ENCODE measurements at regions not wholly inside any gene's neighbourhood (a gene's known extent, or its start where the extent isn't known, plus 50 kb on each side); places are given as distances from the start of the nearest gene placed in this dataset.
A peak's percentile ranks its signal among the peaks of the same experiment; 100 is the strongest.
"Not testable (repeated sequence)": the region's sequence is repeated elsewhere in the genome, so short reads cannot be mapped to it uniquely, and the experiment has no call there.

- Histone ChIP-seq H3K27me3 (ENCODE audit: control insufficient read depth, insufficient read depth, low read length) (no peaks in the 10 kb centered on the region), H3K4me3 (ENCODE audit: low read depth, low read length) (no peak overlapping the region), H3K36me3 (ENCODE audit: control insufficient read depth, insufficient read depth, low read length) (no peaks in the 10 kb centered on the region), H3K4me1 (ENCODE audit: control insufficient read depth, insufficient read depth, low read length) (no peaks in the 10 kb centered on the region), H3K27ac (ENCODE audit: low read depth, low read length) (no peak overlapping the region), H3K9me3 (ENCODE audit: control insufficient read depth, insufficient read depth, low read length) (no peaks in the 10 kb centered on the region)
- DNase-seq (ENCODE audit: low read depth in 4 of 6, low spot score in 6 of 6), result no peak
- WGBS (ENCODE audit: insufficient coverage), result 86% methylated on average over 1 of the region's 2 CpGs
Observed at GRCh38 chr13:81562598-81562997, 1221.7 kb upstream of the SPRY2 start.

- H3K27me3 ChIP-seq (ENCODE audit: control insufficient read depth, insufficient read depth, low read length), result no peaks in the 10 kb centered on the region
Observed at GRCh38 chr13:81551036-81551435, 1210.1 kb upstream of the SPRY2 start.

GRCh38 chr13:81546294-81546693, 1205.4 kb upstream of the SPRY2 start:
- not testable (repeated sequence) for H3K4me3 ChIP-seq (ENCODE audit: low read depth, low read length); H3K36me3 ChIP-seq (ENCODE audit: control insufficient read depth, insufficient read depth, low read length); DNase-seq (ENCODE audit: low read depth in 4 of 6, low spot score in 6 of 6); H3K27me3 ChIP-seq (ENCODE audit: control insufficient read depth, insufficient read depth, low read length); H3K9me3 ChIP-seq (ENCODE audit: control insufficient read depth, insufficient read depth, low read length); H3K4me1 ChIP-seq (ENCODE audit: control insufficient read depth, insufficient read depth, low read length); H3K27ac ChIP-seq (ENCODE audit: low read depth, low read length)
- WGBS (ENCODE audit: insufficient coverage), result 89% methylated on average over 2 of the region's 2 CpGs

More at GRCh38 chr13:81551036-81551435, 1210.1 kb upstream of the SPRY2 start:
- Histone ChIP-seq H3K36me3 (ENCODE audit: control insufficient read depth, insufficient read depth, low read length) (no peaks in the 10 kb centered on the region), H3K9me3 (ENCODE audit: control insufficient read depth, insufficient read depth, low read length) (peaks cover 4% of the 10 kb centered on the region), H3K4me3 (ENCODE audit: low read depth, low read length) (no peak overlapping the region), H3K27ac (ENCODE audit: low read depth, low read length) (no peak overlapping the region), H3K4me1 (ENCODE audit: control insufficient read depth, insufficient read depth, low read length) (no peaks in the 10 kb centered on the region)
- no CpG with 5 or more reads among the region's 2 CpGs for WGBS (ENCODE audit: insufficient coverage)
- no peak for DNase-seq (ENCODE audit: low read depth in 4 of 6, low spot score in 6 of 6)

DNA sequence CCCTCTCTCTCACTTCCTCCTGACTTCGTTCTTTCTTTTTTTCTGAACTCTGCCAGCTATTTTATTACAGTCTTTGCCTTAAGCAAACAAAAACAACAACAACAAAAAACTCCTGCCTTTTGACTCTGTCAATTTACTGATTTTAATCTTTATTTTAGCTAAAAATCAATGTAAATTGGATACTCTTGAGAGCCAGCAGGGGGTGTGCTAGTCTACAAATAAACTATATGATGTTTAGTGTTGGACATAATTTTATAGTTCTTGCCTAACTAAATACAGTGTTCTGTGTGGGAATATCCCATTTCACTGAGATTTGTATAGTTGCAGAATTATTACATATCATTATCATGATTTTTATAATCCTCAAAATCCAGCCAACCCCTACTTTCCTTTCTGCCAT, 1199.9 kb upstream of the SPRY2 start:
- Histone ChIP-seq H3K4me1 (ENCODE audit: control insufficient read depth, insufficient read depth, low read length) (no peaks in the 10 kb centered on the region), H3K27me3 (ENCODE audit: control insufficient read depth, insufficient read depth, low read length) (no peaks in the 10 kb centered on the region), H3K4me3 (ENCODE audit: low read depth, low read length) (no peak overlapping the region), H3K27ac (ENCODE audit: low read depth, low read length) (no peak overlapping the region), H3K36me3 (ENCODE audit: control insufficient read depth, insufficient read depth, low read length) (no peaks in the 10 kb centered on the region), H3K9me3 (ENCODE audit: control insufficient read depth, insufficient read depth, low read length) (no peaks in the 10 kb centered on the region)
- 75% methylated on average over 1 of the region's 1 CpG for WGBS (ENCODE audit: insufficient coverage)
- no peak for DNase-seq (ENCODE audit: low read depth in 4 of 6, low spot score in 6 of 6)

DNA sequence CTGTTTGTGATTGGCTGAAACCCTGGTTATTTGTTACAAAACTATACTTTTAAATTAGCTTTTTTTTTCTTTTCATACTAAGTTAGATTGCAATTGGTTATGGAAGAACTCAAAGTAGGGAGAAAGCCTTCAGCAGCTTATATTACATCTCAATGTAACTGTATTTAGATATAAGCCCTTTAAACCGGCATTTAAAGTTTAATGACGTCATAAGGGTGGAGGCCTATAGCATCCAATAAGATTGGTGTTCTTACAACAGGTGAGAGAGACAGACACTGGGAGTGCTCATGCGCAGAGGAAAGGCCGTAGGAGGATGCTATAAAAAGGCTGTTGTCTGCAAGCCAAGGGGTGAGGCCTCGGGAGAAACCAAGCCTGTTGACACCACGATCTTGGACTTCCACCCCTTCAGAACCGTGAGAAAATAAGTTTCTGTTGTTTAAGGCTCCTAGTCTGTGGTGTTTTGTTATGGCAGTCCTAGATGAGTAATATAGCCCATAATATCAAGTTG, 1198.8 kb upstream of the SPRY2 start:
- Histone ChIP-seq H3K4me3 (ENCODE audit: low read depth, low read length) (no peak overlapping the region), H3K4me1 (ENCODE audit: control insufficient read depth, insufficient read depth, low read length) (no peaks in the 10 kb centered on the region), H3K36me3 (ENCODE audit: control insufficient read depth, insufficient read depth, low read length) (no peaks in the 10 kb centered on the region), H3K27me3 (ENCODE audit: control insufficient read depth, insufficient read depth, low read length) (no peaks in the 10 kb centered on the region), H3K27ac (ENCODE audit: low read depth, low read length) (no peak overlapping the region), H3K9me3 (ENCODE audit: control insufficient read depth, insufficient read depth, low read length) (no peaks in the 10 kb centered on the region)
- 81% methylated on average over 4 of the region's 7 CpGs for WGBS (ENCODE audit: insufficient coverage)
- no peak for DNase-seq (ENCODE audit: low read depth in 4 of 6, low spot score in 6 of 6)

GRCh38 chr13:81498969-81499368, 1158.0 kb upstream of the SPRY2 start:
- DNase-seq (ENCODE audit: low read depth in 4 of 6, low spot score in 6 of 6), result no peak
- Histone ChIP-seq H3K4me1 (ENCODE audit: control insufficient read depth, insufficient read depth, low read length) (no peaks in the 10 kb centered on the region), H3K27me3 (ENCODE audit: control insufficient read depth, insufficient read depth, low read length) (no peaks in the 10 kb centered on the region), H3K9me3 (ENCODE audit: control insufficient read depth, insufficient read depth, low read length) (no peaks in the 10 kb centered on the region), H3K36me3 (ENCODE audit: control insufficient read depth, insufficient read depth, low read length) (no peaks in the 10 kb centered on the region), H3K4me3 (ENCODE audit: low read depth, low read length) (no peak overlapping the region), H3K27ac (ENCODE audit: low read depth, low read length) (no peak overlapping the region)
- WGBS (ENCODE audit: insufficient coverage), result no CpG with 5 or more reads among the region's 3 CpGs

- H3K27ac ChIP-seq (ENCODE audit: low read depth, low read length), result no peak overlapping the region
Observed at GRCh38 chr13:81493144-81493543, 1152.2 kb upstream of the SPRY2 start.

DNA sequence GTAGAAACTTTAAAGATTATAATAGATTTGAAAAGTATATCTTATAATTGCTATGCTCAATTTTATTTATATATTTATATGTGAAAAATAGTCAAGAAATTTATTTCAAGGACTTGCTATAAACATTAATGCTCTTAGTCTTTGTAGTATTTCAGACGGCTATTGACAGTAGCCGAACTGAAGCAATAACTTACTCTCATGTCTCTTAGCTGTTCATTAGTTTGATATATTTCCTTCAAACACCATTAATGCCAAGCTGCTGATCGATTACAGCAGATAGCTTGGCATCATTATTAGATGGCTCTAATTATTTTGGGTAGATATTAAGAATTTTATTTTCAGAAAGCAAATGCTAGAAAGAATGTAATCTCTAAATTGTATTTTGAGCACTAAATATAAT, 1151.5 kb upstream of the SPRY2 start:
- no CpG with 5 or more reads among the region's 3 CpGs for WGBS (ENCODE audit: insufficient coverage)
- no peaks in the 10 kb centered on the region for H3K4me1 ChIP-seq (ENCODE audit: control insufficient read depth, insufficient read depth, low read length)

More at GRCh38 chr13:81493144-81493543, 1152.2 kb upstream of the SPRY2 start:
- DNase-seq (ENCODE audit: low read depth in 4 of 6, low spot score in 6 of 6), result peak in 1 of 6 donors; percentile 44
- WGBS (ENCODE audit: insufficient coverage), result no CpG with 5 or more reads among the region's 4 CpGs
- H3K36me3 ChIP-seq (ENCODE audit: control insufficient read depth, insufficient read depth, low read length), result no peaks in the 10 kb centered on the region
- H3K9me3 ChIP-seq (ENCODE audit: control insufficient read depth, insufficient read depth, low read length), result no peaks in the 10 kb centered on the region
- H3K27me3 ChIP-seq (ENCODE audit: control insufficient read depth, insufficient read depth, low read length), result no peaks in the 10 kb centered on the region
- no peaks in the 10 kb centered on the region for H3K4me1 ChIP-seq (ENCODE audit: control insufficient read depth, insufficient read depth, low read length)
- H3K4me3 ChIP-seq (ENCODE audit: low read depth, low read length), result no peak overlapping the region

DNA sequence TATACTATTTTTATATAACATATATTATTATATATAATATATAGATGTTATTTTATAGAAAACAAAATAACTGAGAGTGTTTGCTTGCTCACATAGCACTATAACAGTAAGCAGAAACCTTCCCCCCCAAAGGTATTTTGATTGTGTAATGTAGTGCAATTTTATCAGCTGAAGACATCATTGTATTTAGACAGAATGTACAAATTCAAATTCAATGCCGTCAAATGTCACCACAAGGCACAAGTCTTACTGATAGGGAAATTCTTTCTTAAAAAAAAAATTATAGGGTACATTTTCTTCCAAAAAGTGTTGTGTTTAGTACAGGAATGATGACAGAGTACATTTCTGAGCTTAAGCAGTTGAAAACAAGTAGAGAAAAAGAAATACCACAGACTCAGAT, 1147.1 kb upstream of the SPRY2 start:
- H3K4me1 ChIP-seq (ENCODE audit: control insufficient read depth, insufficient read depth, low read length), result no peaks in the 10 kb centered on the region
- H3K36me3 ChIP-seq (ENCODE audit: control insufficient read depth, insufficient read depth, low read length), result no peaks in the 10 kb centered on the region
- no peak overlapping the region for H3K27ac ChIP-seq (ENCODE audit: low read depth, low read length)
- H3K4me3 ChIP-seq (ENCODE audit: low read depth, low read length), result no peak overlapping the region
- WGBS (ENCODE audit: insufficient coverage), result no CpG with 5 or more reads among the region's 1 CpG
- H3K9me3 ChIP-seq (ENCODE audit: control insufficient read depth, insufficient read depth, low read length), result no peaks in the 10 kb centered on the region
- DNase-seq (ENCODE audit: low read depth in 4 of 6, low spot score in 6 of 6), result no peak
- H3K27me3 ChIP-seq (ENCODE audit: control insufficient read depth, insufficient read depth, low read length), result no peaks in the 10 kb centered on the region

More for the DNA sequence above, 1151.5 kb upstream of the SPRY2 start:
- no peak overlapping the region for H3K27ac ChIP-seq (ENCODE audit: low read depth, low read length)
- H3K36me3 ChIP-seq (ENCODE audit: control insufficient read depth, insufficient read depth, low read length), result no peaks in the 10 kb centered on the region
- no peaks in the 10 kb centered on the region for H3K9me3 ChIP-seq (ENCODE audit: control insufficient read depth, insufficient read depth, low read length)
- H3K27me3 ChIP-seq (ENCODE audit: control insufficient read depth, insufficient read depth, low read length), result no peaks in the 10 kb centered on the region
- no peak overlapping the region for H3K4me3 ChIP-seq (ENCODE audit: low read depth, low read length)
- DNase-seq (ENCODE audit: low read depth in 4 of 6, low spot score in 6 of 6), result peak in 1 of 6 donors; percentile 36

DNA sequence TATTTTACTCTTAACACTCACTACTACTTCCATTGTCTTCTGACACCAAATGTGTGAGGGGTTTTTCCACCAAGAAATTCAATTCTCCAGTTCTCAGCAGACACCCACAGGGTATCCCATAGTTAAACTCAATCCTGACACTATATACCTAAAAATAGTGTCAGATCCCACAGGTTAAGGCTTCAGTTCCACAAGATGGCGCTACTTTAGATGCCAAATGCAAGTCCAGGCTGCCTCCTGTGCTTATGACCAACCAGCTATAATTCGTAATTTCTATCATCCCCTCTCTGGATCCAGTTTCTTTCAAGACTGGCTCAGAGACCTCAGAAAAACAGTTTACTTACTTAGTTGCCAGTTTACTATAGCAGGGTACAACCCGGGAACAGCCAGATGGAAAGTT, 1146.2 kb upstream of the SPRY2 start:
- no peak overlapping the region for H3K4me3 ChIP-seq (ENCODE audit: low read depth, low read length)
- no peaks in the 10 kb centered on the region for H3K36me3 ChIP-seq (ENCODE audit: control insufficient read depth, insufficient read depth, low read length)
- H3K27ac ChIP-seq (ENCODE audit: low read depth, low read length), result no peak overlapping the region
- no peaks in the 10 kb centered on the region for H3K4me1 ChIP-seq (ENCODE audit: control insufficient read depth, insufficient read depth, low read length)
- WGBS (ENCODE audit: insufficient coverage), result 59% methylated on average over 2 of the region's 3 CpGs
- peak in 1 of 6 donors; percentile 13 for DNase-seq (ENCODE audit: low read depth in 4 of 6, low spot score in 6 of 6)
- no peaks in the 10 kb centered on the region for H3K9me3 ChIP-seq (ENCODE audit: control insufficient read depth, insufficient read depth, low read length)
- no peaks in the 10 kb centered on the region for H3K27me3 ChIP-seq (ENCODE audit: control insufficient read depth, insufficient read depth, low read length)
